ENCODE measurements at regions not wholly inside any gene's neighbourhood (a gene's known extent, or its start where the extent isn't known, plus 50 kb on each side); places are given as distances from the start of the nearest gene placed in this dataset.
"Not testable (repeated sequence)": the region's sequence is repeated elsewhere in the genome, so short reads cannot be mapped to it uniquely, and the experiment has no call there.

GRCh38 chr3:55294557-55294956 lies 192.5 kb downstream of the WNT5A start:
- DNase-seq: no peak

- DNase-seq: no peak
Measured at GRCh38 chr3:55292360-55292759, 194.7 kb downstream of the WNT5A start.

- DNase-seq: no peak
Measured at GRCh38 chr3:55288657-55289056, 198.4 kb downstream of the WNT5A start.

GRCh38 chr3:55286693-55287092 lies 200.4 kb downstream of the WNT5A start:
- no peak for DNase-seq

DNA sequence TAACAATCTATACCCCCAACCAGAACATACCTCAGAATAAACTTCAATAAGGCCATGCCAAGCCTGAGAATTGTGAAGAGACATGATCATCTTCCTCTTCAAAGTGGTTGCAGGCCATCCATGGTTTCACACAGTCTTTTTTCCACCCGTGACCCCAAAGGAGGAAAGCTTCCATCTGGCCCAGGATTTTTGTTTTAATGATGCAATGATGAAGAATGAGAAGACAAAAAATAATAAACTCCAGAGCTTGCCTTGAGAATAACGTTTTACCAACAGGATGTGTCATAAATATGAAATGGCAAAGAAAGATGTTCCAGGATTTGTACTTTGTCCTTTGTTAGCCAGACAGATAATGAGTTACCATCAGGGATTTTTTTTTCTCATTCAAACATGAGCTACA lies 201.9 kb downstream of the WNT5A start:
- DNase-seq: no peak

GRCh38 chr3:55283441-55283925 lies 203.6 kb downstream of the WNT5A start:
- DNase-seq: no peak

- no peak for DNase-seq
Measured at GRCh38 chr3:55282994-55283393, 204.1 kb downstream of the WNT5A start.

GRCh38 chr3:55272031-55272645 lies 215.0 kb downstream of the WNT5A start:
- no peak for DNase-seq

GRCh38 chr3:55271549-55271948 lies 215.6 kb downstream of the WNT5A start:
- DNase-seq: no peak

DNA sequence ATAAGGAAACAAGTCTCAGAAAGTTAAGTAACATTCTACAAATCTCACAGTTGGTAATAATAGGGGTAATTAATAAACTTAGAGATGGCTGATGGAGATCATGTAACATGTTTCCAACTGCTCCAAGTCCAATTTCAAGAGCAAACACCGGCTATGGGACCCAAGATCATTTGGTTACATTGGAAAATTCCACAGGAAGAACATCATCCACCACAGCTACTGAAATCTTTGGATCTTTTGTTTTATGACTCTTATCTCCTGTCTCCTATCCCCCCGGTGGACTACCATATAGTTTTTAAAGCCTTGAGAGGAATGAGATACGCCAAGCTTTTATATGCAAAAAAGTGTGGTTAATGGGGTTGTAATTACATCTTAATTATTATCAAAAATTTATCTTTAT lies 216.1 kb downstream of the WNT5A start:
- no peak for DNase-seq

- no peak for DNase-seq
Measured at GRCh38 chr3:55269636-55270035, 217.5 kb downstream of the WNT5A start.

- no peak for DNase-seq
Measured at GRCh38 chr3:55269096-55269495, 218.0 kb downstream of the WNT5A start.

GRCh38 chr3:55267206-55267930 lies 219.7 kb downstream of the WNT5A start:
- DNase-seq: no peak

DNA sequence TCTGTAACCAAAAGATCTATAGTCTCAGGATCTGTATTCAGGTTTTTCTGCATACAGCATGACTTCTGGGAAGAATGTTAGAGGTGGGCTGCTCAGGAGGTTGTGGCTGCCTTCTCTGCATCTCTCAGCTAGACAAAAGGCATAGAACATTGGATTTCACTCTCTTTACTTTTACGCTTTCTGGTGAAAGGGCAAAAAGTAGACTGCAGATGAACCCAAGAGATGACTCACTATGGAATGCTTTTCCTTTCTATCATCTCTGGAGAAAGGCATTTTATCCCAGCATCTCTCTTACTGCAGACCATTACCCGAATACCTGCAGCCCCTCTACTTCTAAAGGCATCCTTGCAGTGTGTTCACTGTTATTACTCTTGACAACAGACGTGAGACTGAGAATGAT lies 222.2 kb downstream of the WNT5A start:
- no peak for DNase-seq

GRCh38 chr3:55252921-55253320 lies 234.2 kb downstream of the WNT5A start:
- DNase-seq: no peak

DNA sequence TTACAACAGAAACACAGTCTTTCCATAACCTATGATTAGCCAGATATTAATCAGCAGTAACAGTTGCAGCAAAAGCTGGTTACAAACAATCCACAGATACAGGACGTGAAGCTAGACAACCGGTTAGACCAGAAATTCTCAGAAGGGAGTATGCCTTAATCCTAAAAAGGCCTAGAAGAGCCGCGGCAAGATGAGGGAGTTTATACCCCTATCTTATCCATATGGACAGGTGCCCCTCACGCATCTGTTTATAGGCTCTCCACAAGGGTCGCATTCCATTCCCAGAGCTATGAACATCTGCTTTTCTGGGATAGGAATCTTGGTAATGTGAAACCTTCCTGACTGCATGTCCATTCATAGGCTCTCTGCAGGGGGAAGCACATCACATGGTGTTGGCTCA lies 237.9 kb downstream of the WNT5A start:
- not testable (repeated sequence) for DNase-seq

- no peak for DNase-seq
Measured at GRCh38 chr3:55247666-55248065, 239.4 kb downstream of the WNT5A start.

GRCh38 chr3:55246033-55246432 lies 241.1 kb downstream of the WNT5A start:
- peak; percentile 25 for DNase-seq

- no peak for DNase-seq
Measured at GRCh38 chr3:55245351-55245750, 241.8 kb downstream of the WNT5A start.

DNA sequence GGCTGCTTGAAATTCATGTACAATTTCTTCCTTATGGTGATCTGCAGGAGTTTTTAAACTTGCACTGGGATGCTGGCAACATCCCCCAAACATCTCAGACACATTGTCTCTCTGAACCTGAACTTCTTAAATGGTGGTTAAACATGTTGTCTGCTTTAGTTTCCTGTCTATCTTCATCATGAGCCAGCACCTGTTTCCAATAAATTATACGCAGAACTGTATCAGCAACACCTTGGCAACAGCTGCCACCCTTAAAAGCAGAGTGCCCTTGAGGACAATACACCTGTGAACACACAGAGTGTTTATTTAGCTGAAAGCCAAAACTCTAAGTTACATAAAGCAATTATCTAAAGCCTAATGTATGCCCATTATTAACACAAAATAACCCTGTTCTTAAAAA lies 242.9 kb downstream of the WNT5A start:
- DNase-seq: no peak

DNA sequence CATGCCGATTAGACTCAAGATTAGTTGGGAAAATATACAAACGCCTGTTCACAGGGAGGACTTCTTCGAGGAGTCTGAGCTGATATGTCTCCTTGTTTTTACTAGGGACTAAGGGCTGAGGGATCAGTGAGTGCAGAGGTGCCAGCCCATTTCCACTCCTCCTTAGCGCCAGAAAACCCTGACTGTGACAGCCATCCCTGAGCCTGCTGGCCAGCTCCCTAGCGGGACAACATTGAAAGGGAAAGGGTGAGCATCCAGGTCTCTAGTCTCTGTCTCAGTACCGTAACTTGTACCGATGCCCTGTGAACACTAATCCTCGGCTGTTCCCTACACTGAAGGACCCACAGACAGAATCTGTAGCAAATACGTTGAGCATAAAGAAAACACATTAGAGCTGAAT lies 243.4 kb downstream of the WNT5A start:
- DNase-seq: no peak

DNA sequence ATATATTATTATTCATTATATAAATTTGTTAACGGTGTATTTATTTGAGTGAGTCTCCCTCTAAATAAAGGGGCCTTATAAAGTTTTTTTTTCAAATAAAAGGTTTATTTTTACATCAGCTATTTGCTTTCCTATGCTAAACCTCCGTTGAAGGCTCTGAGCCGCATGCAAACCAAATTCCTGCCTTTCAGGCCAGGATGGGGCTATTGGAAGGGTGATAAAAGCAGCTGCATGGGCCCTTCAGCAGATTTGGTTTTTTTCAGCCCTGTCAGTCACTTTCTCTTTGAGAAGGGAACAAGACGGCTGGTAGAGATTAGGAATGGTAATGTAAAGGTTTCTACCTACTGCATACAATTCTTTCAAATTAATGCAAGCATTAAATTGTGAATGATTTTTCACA lies 244.2 kb downstream of the WNT5A start:
- DNase-seq: no peak

- DNase-seq: no peak
Measured at GRCh38 chr3:55241098-55241497, 246.0 kb downstream of the WNT5A start.

DNA sequence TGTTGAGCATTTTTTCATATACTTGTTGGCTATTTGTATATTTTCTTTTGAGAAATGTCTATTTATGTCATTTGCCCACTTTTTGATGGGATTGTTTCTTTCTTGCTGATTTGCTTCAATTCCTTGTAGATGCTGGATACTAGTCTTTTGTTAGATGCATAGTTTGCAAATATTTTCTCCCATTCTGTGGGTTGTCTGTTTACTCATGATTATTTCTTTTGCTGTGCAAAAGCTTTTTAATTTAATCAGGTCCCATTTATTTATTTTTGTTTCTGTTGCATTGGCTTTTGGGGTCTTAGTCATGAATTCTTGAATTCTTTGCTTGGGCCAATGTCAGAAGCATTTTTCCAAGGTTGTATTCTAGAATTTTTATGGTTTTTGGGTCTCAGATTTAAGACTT lies 251.7 kb downstream of the WNT5A start:
- DNase-seq: no peak

- no peak for DNase-seq
Measured at GRCh38 chr3:55226696-55227095, 260.4 kb downstream of the WNT5A start.

All from femur (tissue), 1 donor.